Eye (tissue), 1 donor: ENCODE measurements at regions not wholly inside any gene's neighbourhood (a gene's known extent, or its start where the extent isn't known, plus 50 kb on each side); places are given as distances from the start of the nearest gene placed in this dataset.

Experiments used
- DNase-seq: peaks from one replicate; pipeline ENCODE4 v3.0.0-alpha.2; 2015

- DNase-seq: no peak
These were observed 944.8 kb upstream of the CNTNAP5 start for GRCh38 chr2:123080331-123080730.

DNA sequence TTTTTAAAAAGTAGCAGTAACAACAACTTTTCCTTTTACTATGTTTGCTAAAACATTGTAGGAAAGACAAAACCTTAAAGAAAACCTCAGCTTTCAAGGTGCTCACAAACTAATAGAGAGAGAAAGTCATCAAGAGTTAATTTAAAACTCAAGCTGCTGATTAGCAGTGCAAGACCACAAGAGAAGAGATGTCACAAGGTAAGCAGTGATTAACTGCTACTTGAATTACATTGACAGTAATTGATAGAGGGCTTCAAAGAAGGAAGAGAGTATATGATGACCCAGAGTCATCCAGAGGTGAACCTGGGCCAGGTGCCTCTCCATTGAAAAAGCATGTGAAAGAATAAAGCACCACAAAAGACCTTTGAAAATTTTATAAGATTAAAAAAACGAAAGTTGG is 939.6 kb upstream of the CNTNAP5 start:
- DNase-seq: no peak

- no peak for DNase-seq
These were observed 938.3 kb upstream of the CNTNAP5 start for GRCh38 chr2:123086613-123087385.

DNA sequence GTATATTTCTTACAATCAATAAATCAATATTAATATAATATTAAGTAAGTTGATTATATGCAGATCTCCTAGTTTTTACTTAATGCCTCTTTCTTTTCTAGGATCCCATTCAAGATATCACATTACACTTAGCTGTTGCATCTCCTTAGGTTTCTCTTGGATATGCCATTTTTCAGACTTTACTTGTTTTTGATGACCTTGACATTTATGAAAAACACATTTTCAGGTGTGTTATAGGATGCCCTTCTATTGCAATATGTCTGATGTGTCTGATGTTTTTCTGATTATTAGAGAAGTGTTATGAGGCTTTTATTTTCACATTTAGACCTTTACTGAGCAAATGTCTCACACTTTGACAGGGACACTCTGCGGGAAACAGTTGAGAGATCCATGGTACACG is 933.6 kb upstream of the CNTNAP5 start:
- no peak for DNase-seq

DNA sequence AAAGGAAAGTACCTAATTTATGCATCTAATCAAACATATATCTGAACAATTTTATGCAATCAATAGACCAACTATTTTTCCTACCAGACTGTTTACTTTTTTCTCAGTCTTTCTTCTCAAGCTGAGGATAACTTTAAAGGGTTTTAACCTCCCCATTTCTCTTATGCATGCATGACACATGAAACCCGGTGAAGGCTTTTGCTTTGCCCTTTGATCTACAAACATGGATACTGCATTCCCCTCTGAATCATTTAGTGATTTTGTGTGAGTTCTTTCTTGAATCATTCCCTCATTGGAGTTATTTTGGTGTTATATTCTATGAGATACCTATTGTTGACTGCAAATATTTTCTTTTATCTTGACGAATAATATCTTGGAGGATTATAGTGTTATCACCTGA is 931.9 kb upstream of the CNTNAP5 start:
- no peak for DNase-seq

DNA sequence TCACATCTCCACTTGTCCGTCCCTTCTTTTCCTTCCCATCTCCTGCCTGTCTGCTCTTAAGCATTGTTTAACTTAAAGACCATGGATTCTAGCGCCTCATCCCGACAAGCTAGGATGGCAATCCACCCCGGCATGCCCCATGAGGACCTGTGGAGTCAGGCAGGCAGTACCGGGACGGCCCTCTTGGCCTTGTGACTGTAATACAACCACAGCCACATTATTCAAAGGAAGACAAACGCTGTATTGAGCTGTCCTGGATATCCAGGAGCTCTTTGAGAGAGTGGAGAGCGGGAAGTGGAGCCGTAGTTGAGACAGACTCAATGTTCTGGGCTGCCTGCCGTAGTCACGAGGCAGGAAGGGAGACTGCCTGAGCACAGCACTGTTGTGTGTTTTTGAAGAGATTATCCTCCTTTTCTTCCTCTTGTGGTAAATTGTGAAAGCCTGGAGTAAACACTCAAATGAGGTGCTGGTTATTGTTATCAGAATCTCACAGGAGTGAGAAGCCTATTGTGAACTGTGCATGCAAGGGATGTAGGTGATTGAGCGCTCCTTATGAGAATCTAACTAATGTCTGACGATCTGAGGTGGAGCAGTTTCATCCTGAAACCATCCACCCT is 929.8 kb upstream of the CNTNAP5 start:
- no peak for DNase-seq

DNA sequence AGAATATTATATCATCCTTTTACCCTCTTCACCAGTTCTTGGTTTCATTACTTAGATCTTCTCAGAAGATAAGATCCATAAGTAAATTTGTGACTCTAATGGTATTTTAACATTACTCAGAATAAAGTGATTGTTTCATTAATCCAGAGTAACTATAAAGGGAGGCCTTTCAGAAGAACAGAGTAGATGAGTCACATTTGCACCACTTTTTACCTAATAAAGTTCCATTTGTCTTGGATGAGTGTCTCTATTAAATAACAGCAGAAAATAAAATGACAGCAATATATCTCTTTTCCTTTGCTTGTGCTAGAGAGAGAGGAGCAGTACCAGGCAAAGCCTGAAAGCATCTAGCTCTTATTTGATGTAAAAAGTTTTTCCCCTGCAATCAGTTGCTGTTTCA is 926.5 kb upstream of the CNTNAP5 start:
- no peak for DNase-seq

- no peak for DNase-seq
These were observed 923.7 kb upstream of the CNTNAP5 start for GRCh38 chr2:123101434-123101833.

DNA sequence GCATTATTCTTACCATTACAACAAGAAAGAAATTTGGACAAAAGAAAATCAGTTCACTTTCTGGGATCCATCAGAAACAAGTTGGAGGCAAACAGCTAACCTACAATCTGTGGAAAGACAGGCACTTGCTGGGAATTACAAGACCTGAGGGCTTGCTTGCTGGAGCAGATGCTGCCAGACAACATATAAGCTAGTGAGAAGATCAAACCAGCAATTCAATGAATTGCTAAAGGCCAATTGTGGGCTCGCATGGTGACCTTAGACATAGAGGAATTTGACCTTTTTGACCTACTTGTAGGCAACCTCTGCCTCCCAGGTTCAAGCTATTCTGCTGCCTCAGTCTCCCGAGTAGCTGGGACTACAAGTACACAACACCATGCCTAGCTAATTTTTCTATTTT is 921.2 kb upstream of the CNTNAP5 start:
- no peak for DNase-seq

DNA sequence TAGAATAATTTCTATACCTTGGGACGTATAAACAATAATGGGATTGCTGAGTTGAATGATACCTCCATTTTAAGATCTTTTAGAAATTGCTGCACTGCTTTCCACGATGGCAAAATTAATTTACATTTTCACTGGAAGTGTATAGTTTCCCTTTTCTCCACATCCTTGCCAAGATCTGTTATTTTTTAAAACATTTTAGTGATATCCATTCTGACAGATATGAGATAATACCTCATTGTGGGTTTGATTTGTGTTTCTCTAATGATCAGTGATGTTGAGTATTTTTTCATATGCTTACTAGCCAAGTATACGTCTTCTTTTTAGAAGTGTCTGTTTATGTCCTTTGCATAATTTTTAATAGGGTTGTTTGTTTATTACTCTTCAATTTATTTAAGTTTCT is 908.5 kb upstream of the CNTNAP5 start:
- DNase-seq: no peak

DNA sequence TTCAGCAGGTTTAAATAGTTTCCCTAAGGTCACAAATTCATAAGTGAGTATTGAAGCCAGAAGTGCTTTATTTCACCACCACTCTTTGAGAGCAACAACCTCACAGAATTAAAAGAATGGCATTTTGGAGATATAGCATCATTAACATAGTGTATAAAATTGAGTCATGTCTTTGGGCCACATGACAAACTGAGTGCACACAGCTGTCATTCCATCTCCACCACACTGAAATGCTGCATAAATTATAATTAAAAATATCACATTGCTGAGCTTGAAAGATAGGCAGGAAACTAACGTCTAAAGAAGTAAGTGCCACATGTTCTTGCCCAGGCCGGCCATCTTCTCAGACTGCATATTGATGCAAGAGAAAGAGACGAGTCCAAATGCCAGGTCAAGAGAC is 897.9 kb upstream of the CNTNAP5 start:
- no peak for DNase-seq

GRCh38 chr2:123128951-123129350 is 896.1 kb upstream of the CNTNAP5 start:
- DNase-seq: no peak

GRCh38 chr2:123136419-123136818 is 888.7 kb upstream of the CNTNAP5 start:
- no peak for DNase-seq

- DNase-seq: no peak
These were observed 881.0 kb upstream of the CNTNAP5 start for GRCh38 chr2:123144082-123144481.

- DNase-seq: no peak
These were observed 872.0 kb upstream of the CNTNAP5 start for GRCh38 chr2:123153041-123153440.

DNA sequence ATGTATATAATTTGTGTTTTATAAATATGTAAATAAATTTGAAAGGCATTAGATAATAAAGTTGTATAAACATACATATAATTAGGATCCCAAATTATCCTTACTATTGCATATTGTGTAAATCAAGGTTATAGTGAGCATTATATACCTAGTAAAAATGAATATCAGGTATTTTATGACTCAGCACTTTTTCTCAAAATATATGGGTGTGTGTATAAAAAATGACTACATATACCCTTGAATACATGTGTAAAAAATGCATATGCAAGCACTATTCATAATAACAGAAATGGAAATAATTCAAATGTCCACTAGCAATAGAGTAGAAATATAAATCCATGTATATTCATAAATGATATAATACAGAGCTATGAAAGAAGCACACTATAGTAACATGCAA is 870.9 kb upstream of the CNTNAP5 start:
- DNase-seq: no peak

- DNase-seq: no peak
These were observed 868.1 kb upstream of the CNTNAP5 start for GRCh38 chr2:123157016-123157415.

- no peak for DNase-seq
These were observed 862.6 kb upstream of the CNTNAP5 start for GRCh38 chr2:123162400-123163016.

DNA sequence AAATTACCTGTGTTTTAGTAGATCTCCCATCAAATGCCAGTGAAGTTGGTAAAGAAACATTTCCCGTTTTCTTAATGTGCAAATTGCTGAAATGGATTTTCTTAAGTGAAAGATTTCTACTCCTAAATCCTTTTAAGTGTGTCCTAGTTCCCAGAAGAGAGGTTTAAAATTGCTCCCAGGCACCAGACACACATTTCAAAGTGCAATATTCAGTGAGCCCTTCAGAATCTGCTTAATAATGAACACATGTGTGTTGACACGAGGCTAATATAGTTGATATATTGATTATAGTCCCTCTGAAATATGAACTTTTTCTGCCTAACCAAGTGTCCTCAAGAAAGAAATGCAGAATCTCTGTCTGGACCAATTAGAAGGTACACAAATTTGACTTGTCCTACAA is 861.7 kb upstream of the CNTNAP5 start:
- peak; percentile 3 for DNase-seq

- peak; percentile 3 for DNase-seq
These were observed 860.9 kb upstream of the CNTNAP5 start for GRCh38 chr2:123164216-123164615.

- DNase-seq: no peak
These were observed 859.5 kb upstream of the CNTNAP5 start for GRCh38 chr2:123165616-123166015.

- no peak for DNase-seq
These were observed 845.6 kb upstream of the CNTNAP5 start for GRCh38 chr2:123179526-123179925.

DNA sequence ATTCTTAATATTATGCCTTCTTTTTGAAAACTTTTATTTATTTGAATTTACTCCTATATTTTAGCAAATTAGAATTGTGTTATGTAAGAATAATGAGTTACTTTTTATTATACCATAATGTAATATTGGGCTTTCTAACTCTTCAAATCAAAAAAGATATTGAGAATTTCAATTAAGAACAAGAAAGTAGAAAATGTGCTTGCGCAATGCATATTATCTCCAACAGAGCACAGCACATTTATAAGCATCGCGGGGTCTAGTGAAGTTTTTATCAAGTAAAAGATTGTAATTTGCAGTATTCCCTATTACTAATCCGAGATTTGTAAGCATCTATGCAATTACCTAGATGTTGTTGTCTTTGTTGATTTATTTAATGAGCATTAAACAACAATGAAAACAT is 829.1 kb upstream of the CNTNAP5 start:
- no peak for DNase-seq

GRCh38 chr2:123200035-123200434 is 825.1 kb upstream of the CNTNAP5 start:
- no peak for DNase-seq
